ENCODE measurements at regions not wholly inside any gene's neighbourhood (a gene's known extent, or its start where the extent isn't known, plus 50 kb on each side); places are given as distances from the start of the nearest gene placed in this dataset.

DNA sequence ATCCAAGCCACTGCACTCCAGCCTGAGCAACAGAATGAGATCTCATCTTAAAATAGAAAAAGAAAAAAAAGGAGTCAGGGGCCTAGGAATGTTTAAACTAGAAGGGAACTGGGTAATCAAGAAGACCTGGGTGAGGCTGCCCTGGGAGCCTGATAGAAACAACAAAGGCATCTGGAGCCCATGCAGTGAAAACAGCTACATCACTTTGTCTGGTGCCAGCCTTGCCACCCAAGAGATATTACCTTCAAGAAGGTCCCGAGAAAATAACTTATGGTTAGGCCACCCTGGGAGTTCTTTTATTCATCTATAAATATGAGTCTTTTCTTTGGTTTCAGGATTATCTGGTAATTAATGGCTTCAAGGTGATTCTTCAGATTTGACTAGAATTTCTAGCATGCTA, 412.1 kb downstream of the METTL15 start:
- DNase-seq: no peak

DNA sequence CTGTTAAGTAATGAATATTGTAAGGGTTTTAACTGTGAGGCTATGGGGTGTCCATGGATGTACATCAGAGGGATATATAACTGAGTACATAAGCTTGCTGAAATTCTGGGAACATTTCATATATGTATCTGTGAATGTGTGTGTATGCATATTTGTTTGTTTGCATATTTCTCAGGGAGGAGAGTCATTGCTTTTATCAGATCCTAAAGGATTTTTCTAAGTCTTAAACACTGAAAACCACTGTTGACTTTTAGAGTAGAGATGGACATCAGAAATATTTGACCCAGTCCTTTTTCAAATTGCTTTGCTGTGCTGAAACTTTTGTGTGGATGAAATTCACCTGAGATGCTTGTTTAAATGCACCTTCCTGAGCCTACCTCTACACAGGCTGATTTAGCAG, 410.6 kb downstream of the METTL15 start:
- DNase-seq: no peak

DNA sequence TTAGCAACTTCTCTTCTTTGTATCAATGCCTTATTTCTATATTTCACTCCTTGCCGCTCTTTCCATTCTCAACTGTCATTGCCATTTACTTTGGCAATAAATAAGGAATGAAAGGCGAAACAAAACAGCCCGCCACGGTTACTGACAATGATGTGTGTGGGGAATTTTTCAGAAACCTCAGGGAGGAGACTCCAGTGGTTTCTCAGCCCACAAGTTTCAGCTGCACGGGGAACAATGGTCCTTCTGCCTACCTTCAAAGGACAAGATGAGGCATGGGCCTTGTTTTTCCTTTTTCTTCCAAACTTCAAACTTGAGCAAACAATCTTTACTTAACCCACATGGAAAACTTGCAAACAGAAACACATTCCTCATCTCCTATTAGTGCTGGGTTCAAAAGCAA, 409.4 kb downstream of the METTL15 start:
- no peak for DNase-seq

DNA sequence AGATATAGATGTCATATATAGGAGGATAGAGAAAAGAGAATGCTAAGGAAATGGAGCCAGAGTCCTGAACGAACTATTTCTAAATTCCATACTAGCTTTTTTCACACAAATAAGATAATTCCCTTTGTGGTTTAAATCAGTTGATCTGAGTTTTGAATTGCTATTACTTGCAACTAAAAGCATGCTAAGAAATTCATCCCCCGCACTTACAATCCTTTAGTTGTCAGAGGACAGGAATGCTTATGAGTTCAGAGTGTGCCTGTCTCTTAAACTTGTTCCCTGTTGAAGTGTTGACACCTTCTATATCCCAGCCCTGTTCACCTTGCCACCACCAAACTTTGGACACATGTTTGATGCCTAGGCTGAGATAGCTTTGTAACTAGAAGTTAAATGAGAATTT, 406.2 kb downstream of the METTL15 start:
- no peak for DNase-seq

DNA sequence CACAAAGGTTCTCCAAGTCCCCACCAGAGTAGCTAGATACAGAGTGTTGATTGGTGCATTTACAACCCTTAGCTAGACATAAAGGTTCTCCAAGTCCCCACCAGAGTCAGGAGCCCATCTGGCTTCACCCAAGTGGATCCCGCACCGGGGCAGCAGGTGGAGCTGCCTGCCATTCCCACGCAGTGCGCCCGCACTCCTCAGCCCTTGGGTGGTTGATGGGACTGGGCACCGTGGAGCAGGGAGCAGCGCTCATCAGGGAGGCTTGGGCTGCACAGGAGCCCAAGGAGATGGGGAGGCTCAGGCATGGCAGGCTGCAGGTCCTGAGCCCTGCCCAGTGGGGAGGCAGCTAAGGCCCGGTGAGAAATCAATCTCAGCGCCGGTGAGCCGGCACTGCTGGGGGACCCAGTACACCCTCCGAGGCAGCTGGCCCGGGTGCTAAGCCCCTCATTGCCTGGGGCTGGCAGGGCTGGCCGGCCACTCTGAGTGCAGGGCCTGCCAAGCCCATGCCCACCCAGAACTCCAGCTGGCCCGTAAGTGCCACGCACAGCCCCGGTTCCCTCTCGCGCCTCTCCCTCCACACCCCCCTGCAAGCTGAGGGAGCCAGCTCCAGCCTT, 404.1 kb downstream of the METTL15 start:
- DNase-seq: no peak

DNA sequence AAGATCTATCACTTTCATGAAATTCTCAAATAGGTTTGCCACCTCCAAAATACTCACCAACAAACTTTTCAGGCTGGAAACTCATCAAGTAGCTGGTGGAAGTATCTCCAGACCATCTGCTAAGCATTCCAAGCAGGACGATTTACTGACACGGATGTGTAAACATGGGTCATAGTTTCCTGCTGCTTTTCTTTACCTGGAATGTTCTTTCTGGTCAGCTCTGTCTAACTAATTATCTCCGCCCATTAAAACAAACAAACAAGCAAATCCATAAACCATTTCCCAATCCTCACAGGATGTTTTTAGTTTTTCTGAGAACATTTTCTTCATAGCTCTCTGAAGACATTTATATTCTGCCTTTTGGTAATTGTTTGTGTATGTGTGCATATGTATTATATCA, 397.0 kb downstream of the METTL15 start:
- no peak for DNase-seq

DNA sequence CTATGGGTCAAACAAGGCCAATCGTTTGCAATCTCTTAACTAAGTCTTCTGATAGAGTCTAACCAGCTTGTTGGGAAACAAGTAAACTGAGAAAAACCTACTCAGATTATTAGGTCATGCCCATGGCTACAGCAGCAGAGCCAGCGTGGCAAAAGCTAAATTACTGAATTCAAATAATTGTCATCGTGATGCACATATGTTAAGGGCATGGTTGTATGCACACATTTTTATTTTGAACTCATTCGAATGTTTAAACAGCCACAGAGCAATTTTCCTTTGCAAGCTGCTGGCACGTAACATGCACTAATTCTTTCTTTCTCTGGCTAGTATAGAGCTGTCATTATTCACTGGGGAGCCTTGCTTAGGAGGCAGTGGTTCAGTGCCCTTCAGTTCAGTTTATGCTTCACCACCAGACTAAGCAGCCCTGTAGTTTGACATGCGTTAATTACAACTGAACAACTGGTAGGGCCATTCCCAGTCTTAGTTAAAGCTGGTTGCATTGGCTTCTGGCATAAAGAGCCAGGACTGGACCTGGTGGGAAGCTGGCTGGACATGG, 396.4 kb downstream of the METTL15 start:
- DNase-seq: no peak

DNA sequence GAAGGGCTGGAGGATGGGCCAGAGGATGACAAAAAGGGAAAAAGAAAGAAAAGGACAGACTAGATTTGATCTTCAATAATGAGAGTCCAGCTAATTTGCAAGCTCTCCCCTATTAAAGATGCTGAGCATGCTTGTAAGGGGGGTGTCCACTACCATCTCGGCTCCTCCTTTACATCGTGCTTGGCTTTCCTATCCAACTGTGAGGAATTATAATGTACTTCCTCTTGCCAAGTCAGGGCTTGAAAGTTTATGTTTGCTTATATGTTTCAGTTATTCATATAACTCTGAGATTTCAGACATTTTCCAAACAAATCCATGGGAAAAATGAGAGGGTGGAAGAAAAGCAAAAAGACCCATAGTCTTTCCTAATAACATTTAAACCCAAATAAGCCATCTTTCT, 387.1 kb downstream of the METTL15 start:
- DNase-seq: no peak

DNA sequence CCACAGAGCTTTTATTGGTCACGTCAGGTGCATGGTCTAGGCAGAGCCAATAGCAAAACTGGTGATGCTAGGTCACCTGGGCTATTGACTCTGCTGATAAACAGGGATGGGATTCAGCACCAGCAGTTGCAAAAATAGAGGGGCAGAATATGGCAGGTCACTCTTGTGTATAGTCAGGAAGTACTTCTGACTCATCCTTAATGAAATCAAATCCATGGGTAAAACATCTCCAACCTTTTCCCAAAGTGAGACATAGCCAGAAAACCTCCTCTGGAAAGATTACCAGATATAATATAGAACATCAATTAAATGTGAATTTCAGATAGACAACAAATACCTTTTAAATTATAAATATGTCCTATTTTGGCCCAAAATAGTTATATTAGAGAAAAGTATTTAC, 383.2 kb downstream of the METTL15 start:
- no peak for DNase-seq

DNA sequence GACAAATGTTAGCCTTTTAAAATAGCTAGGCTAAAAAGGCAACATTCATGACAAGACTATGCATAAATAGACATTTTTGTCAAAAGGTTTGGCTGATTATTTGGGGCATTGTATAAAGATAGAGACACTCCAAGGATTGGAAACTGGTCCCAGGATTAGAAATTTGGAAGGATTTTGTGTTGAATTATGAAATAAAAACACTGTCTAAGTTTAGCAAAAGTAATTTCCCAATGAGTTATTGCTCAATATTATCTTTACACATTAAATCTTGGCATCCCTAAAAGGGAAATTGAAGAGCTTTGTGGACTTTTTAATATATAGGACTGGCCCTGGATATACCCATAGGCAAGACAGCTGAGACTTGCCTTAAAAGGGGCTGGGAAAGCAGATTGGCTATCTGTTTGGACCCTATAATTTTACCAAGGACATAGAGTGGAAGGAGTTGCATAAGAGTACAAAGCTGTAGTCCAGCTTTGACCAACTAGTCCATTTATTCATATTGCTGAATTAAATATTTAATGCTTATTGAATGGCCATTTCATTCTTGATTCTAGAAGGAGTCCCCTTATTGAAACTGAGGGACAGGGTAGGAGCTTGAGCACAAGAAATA, 382.7 kb downstream of the METTL15 start:
- DNase-seq: no peak

DNA sequence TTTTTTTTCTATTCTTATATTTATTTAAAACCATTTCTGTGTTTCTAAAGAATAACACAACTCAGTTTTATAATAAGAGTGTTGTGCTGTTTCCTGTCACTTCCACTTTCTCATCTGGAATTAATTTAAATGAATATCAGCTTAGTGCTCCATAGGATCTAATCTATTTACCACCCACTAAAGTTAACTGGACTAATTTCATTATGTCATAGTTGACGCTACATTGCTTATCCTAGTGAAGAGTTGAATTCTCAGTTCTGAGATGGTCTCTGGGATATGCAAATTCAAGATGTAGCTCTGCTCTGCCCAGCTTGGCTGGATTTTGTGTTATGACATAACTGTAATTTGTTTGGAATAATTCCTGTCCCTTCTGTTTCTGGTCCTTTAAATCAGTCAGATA, 380.1 kb downstream of the METTL15 start:
- DNase-seq: no peak

DNA sequence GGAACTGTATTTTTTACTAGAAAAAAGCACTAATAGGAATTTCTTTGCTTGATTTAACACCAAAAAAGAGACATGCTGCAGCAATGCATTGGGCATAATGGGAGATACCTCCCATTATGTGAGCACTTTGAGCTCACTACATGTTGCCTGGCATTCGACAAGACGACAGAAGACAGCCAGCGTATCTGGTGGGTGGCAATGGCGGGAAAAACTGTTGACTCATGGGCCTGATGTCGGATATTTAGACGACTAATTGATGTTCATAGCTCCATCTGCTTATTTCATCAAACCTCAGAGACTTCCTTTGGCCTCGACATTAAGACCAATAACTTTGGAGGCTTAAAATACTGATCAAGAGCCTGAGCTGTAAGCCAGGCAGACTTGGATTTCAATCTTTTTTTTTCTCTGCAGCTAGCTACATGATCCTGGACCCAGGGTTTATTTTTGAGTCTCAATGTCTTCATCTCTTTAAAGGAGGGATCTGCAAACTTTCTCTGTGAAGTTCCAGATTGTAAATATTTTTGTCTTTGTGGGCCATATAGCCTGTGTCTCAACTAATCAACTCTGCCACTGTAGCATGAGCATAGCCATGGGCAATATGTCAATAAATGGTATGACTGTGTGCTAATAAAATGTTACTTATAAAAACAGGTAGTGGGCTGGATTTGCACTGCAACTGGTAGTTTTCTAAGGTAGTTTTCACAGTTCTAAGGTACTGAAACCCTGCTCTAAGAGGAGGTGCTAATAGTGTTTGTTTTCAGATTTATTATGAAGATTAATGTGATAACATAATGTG, 375.1 kb downstream of the METTL15 start:
- no peak for DNase-seq

DNA sequence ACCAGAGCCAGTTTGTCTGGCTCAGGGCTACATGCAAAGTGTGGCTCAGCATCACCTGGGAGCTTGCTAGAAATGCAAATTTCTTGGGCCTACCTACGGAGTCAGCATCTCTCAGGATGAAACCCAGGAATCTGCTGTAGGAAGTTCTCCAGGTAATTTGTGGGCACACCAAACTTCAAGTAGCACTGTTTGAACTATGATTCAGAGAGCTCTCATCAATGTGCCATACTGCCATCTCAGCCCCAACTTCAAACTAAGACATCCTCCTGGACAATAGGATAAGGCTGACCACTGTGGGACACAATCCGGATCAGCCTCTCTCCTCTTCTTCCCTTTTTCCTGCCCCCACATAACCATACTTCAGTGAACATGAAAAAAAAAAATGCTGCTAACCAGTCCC, 374.5 kb downstream of the METTL15 start:
- no peak for DNase-seq

DNA sequence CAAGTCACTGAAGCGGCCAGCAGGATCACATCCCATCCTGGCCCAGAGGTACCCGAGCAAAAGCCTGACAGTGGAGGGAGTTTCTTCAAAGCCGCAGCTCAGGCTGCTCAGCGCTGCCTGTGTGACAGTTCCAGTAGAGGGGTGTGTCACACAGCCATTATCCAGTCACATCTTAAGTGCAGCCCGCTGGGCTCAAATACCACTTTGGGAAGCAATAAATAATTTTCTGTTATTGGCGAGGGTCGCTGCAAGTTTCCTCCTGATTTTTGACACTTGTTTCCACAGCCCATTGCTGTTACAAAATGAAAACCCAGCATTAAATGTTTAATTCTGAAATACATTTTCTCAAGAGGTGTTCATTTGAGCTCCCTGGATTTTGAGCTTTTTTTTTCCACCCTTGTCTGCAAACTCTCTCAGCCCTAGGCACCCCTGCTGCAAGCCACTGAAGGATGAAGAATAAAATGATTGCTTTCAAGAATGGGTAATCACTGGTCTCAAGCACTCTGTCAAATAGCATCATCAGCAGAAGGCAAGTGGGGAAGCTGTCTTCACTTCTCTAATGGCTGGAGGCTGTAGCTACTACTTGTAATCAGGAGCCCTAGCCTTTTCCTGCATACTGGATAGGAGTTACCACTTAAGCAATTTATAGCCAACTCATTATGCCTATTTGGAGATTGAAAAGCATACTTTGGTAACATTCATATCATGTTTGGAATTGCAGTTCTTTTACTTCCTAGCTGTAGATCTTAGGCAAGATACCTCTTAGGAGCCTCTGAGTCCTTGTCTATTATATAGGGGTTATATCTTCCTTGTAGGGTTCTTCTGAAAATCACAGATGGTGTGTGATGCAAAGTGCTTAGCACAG, 373.7 kb downstream of the METTL15 start:
- DNase-seq: no peak

DNA sequence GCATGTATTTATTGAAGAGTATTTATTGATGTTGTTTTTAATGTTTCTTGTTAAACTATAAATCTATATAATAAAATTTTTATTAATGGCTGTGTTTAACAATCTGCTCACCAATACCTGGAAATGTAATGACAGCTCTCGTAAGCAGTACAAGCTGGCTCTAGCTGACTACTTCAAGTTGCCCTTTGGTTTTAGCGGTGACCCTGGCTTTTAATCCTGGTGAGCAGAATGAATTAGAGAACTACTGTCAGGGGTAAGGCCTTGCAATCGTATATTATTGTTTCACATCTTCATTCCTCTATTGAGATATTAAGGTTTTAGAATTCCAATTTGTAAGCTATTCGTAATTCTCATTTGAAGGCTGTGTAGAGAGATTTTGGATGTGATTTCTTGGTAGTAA, 372.2 kb downstream of the METTL15 start:
- DNase-seq: no peak

DNA sequence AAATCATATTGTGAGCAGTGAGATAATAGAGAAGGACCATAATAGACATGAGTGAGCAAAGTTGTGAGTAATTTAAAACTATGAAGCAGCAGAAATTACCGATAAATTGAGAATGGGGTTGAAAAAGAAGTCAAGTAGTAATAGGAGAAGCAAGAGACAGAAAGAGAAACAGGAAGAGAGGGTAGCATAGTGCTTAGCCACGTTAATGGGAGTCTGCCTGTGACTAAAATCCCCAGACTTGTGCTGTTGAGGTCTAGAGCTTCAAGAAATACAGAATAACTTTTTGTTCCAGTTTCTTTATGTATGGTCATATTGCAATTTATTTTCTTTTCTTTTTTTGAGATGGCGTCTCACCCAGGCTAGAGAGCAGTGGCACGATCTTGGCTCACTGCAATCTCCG, 368.7 kb downstream of the METTL15 start:
- DNase-seq: no peak

DNA sequence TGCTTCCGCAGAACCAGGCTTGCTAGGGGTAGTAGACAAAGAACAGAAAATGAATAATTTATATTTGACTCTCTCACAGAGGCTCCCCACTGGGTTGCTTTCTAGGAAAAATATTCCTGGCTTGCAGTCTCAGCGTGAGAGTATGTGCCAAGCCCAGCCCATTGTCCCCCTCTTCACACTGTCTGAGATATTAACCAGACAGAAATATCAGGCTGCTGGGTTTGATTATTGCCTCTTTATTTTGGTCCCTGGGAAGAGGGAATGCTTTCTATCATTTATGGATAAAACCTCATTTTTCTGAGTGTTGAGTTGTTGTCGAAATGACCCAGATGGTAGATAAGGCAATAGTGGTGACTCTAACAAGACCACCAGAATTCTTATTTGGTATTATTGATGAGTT, 367.9 kb downstream of the METTL15 start:
- no peak for DNase-seq

DNA sequence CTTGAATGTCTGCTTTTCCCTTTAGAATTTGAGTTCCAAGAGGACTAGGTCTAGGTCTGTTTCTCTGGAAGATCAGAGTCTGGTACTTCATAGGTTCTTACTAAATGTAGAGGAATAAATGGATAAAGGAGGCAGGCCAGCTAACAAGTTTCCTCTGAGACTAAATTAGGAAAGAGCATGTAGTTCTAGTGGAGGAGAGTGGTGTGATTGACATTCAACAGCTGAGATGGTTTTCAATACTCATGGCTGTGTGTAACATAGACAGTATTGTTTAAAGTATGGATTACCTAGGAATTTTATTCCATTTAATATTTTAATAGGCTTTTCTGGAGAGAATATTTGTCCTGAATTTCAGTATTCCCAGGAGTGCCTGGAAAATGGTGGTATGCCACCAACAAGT, 364.7 kb downstream of the METTL15 start:
- DNase-seq: no peak

DNA sequence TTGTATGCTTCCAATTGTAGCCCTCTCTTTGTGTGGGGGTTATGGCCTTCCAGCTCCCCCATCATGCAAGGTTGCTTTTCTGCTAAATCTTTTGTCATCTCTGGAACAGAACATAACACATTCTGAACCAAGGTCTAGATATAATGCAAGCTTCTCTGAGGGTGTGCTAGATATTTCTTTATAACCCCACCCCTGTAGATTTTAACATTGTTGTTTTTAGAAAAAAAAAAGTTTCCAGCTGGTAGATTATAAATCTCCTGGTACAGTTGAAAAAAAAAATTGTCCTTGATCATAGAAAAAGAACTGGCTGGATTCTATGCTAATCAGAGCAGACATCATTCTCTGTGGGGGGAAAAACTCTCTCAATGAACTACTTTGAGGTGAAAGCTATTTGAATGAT, 363.3 kb downstream of the METTL15 start:
- DNase-seq: no peak

DNA sequence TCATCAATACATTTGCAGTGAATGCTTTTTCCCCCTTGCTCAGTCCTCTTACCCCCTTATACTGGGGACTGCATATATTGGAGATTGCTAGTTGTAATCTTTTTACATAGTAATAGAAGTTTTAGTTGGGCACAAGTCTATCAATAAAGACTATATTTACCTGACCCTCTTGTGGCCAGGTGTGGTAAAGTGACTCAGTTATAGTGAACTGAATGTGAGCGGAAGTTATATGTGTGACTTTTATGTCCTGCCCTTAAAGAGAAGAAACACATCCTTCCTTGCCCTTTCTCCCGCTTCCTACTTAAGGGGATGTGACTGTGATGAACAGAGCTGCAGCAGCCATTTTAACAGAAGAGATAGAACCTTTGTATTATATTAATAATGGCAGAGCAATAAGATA, 362.0 kb downstream of the METTL15 start:
- no peak for DNase-seq

DNA sequence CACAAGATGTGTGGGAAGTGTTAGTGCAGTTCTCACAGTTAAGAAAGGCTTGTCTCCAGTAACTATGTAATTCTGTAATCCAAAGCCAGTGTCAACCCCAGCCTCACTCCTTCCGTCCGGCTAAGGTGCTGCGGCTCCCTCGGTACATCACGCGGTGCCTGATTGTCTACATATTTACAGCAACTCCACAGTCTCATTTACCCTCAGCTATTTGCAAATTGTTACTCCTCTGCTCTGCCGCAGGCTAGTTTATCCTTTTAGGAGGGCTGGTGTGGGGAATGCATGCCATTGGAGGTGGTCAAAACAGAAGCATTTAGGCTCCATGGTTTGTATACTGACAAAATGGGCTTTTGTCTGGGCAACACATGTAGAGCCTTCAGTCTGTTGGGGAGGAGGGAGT, 358.3 kb downstream of the METTL15 start:
- no peak for DNase-seq

DNA sequence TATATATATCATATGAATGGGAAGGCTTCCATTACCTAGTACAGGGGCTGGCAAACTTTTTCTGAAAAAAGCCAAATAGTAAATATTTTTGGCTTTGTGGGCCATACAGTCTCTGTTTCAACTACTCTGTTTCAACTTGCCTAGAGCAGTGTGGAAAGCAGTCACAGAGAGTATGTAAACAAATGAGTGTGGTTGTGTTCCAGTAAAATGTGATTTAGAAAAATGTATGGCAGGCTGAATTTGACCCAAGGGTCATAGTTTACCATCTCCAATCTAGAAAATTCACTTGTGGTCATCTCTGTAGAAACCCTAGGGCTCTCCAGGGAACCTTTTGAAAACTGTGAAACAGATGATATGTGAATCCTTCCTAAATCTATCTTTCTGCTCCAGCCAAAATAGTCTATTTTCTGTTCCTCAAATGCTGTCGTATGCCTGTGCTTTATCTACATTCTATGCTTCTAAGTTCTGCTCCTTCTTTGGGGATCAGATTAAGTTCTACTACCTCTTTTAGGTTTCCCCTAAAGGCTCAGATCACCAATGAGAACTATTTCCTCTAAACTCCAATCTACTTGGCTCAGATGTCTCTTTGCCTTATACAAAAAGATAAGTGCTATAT, 356.2 kb downstream of the METTL15 start:
- no peak for DNase-seq

DNA sequence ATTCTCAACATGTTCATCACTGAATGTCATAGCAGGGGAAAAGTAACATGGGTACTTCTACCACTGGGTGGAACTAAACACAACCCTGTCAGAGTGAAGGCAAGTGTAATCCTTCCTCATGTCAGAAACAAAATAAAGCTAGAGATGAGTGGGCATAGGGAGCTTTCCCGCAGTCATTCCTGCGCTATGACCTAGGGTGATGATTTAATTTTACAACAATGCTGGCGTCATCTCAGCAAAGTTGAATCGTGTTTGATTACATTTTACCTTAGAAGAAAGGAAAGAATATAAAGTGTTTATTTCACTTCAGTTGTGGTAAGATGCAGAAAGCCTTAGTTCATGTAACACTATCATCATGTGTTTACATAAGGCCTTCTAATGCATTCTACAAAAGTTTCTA, 355.6 kb downstream of the METTL15 start:
- DNase-seq: no peak
